ENCODE measurements at regions not wholly inside any gene's neighbourhood (a gene's known extent, or its start where the extent isn't known, plus 50 kb on each side); places are given as distances from the start of the nearest gene placed in this dataset.

DNA sequence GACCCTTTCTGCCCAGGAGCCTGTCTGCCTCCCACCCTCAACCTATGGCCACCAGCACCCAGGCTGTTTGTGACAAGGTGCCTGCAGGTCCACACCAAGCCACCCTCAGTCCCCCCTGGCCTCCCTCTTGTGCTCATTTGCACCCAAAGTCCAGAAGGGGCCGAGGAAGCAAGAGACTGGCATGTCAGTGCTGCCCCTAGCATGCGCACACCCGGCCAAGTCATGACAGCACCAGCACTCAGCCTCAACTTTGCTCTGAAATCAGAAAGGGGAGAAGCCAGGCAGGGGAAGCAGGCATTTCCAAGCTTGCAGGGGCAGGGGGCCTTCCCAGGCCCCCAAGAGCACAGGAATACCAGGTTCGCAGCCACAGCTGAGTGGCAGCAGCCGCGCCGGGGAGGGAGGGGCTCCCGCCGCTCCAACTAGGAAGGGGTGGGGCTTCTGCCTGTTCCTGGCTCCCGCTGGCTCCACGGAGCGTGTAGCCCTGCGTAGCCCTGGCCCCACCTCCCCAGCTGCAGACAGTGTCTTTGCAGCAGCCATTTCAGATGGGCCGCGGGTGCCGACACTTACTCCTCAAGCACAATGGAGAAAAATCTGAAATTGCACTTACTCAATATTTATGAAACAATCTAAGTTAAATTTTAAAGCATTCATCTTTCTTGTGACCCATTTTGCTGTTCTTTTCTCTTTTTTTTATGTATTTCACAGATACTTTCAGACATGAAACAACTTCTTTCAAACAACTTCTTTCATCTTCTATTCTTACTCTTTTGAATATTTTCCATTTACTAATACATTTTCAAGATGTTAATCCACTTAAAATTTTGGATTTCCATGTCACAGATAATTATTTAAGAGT is 54.9 kb upstream of the ABCB5 start:
- no peak overlapping the region for H3K4me3 ChIP-seq (ENCODE audit: low read depth, low read length)
- DNase-seq (ENCODE audit: low read depth) = no peak
- TF ChIP-seq, protein P1, sequence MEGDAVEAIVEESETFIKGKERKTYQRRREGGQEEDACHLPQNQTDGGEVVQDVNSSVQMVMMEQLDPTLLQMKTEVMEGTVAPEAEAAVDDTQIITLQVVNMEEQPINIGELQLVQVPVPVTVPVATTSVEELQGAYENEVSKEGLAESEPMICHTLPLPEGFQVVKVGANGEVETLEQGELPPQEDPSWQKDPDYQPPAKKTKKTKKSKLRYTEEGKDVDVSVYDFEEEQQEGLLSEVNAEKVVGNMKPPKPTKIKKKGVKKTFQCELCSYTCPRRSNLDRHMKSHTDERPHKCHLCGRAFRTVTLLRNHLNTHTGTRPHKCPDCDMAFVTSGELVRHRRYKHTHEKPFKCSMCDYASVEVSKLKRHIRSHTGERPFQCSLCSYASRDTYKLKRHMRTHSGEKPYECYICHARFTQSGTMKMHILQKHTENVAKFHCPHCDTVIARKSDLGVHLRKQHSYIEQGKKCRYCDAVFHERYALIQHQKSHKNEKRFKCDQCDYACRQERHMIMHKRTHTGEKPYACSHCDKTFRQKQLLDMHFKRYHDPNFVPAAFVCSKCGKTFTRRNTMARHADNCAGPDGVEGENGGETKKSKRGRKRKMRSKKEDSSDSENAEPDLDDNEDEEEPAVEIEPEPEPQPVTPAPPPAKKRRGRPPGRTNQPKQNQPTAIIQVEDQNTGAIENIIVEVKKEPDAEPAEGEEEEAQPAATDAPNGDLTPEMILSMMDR (IDR thresholded peaks at IDR 0.05; ENCODE audit: control insufficient read depth, extremely low read depth, insufficient read depth) = no peak

DNA sequence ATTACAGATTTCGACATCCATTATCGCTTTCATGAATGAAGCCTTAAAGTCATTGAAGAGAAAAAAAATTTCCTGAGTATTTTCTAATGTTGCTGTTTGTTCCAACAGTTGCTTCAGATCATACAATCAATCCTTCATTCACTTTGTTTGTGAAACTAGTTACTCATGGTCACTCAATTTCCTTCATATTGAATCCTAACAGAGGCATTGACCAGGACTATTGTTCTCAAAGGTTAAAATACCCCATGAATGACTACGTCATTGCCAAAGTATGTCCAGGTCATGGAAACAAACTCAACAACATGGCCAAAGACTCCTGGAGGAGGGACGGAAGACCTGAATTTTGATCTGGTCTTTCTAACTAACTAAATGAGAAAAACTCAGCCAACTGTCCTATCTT is 54.0 kb upstream of the ABCB5 start:
- DNase-seq (ENCODE audit: low read depth) = no peak
- no peak overlapping the region for H3K4me3 ChIP-seq (ENCODE audit: low read depth, low read length)
- TF ChIP-seq, protein P1 (IDR thresholded peaks at IDR 0.05; ENCODE audit: control insufficient read depth, extremely low read depth, insufficient read depth) = no peak

DNA sequence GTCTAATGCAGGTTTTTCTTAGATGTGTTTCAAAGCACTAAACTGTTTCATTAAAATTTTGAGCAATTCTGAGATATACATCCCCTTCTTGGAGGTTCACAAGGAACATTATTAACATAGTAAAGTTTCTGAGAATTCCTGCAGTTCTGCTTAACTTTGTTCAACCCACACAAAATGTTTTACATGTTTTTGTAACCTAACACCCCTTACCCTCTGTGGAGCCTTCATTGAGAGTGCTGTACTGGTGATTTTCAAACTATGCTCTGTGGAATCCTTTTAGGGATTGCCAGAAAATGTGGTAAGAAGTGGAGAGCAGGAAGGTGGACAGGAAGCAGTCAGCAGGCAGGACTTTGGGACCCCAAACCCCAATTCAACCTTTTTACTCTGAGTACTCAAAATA is 53.6 kb upstream of the ABCB5 start:
- TF ChIP-seq, protein P1 (IDR thresholded peaks at IDR 0.05; ENCODE audit: control insufficient read depth, extremely low read depth, insufficient read depth) = no peak
- DNase-seq (ENCODE audit: low read depth) = no peak

DNA sequence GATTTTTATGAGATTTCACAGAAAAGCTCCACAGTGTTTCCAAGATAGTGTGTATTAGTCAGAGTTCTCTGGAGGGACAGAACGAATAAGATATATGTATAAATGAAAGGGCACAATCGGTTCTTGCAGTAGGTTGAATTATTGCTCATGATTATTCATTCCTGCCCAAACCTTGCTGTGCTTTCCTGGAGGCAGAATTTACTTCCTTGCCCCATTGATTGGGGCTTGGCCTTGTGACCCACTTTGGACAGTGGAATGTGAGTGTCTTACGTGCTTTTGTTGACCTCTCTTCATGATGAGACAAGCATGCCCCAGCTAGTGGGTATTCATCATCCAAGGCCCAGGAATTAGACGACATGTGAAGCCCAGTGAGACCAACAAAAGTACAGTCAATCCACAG is 53.0 kb upstream of the ABCB5 start:
- no peak overlapping the region for H3K4me3 ChIP-seq (ENCODE audit: low read depth, low read length)
- no peak for DNase-seq (ENCODE audit: low read depth)
- TF ChIP-seq, protein P1 (IDR thresholded peaks at IDR 0.05; ENCODE audit: control insufficient read depth, extremely low read depth, insufficient read depth) = no peak

More for the DNA sequence above, 53.6 kb upstream of the ABCB5 start:
- no peak overlapping the region for H3K4me3 ChIP-seq (ENCODE audit: low read depth, low read length)

All from LNCaP clone FGC (cell line).